ENCODE measurements at regions not wholly inside any gene's neighbourhood (a gene's known extent, or its start where the extent isn't known, plus 50 kb on each side); places are given as distances from the start of the nearest gene placed in this dataset.

DNA sequence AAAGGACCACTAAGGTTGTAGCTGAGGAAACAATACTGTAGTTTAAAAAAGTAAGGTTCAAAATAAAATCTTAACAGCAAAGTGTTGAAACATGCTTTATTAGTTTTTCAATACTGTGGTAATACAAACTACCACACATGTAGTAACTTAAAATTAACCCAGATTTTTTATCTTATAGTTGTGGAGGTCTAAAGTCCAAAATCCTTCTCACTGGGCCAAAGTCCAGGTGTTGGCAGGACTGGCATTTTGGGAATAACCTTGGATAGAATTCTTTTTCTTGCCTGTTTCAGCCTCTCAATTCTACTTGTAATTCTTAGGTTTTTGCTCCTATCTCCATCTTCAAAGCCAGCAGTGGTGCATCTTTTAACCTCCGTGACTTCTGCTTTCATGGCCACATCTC is 942.0 kb downstream of the TSN start (continued):
- TF ChIP-seq BRCA1 (IDR thresholded peaks at IDR 0.05; ENCODE audit: low read depth, low read length) (no peak), EZH2 (IDR thresholded peaks at IDR 0.05; ENCODE audit: low read depth, low read length, severe bottlenecking) (no peak)
